Thyroid gland (tissue), 4 donors: ENCODE measurements at regions not wholly inside any gene's neighbourhood (a gene's known extent, or its start where the extent isn't known, plus 50 kb on each side); places are given as distances from the start of the nearest gene placed in this dataset.

ENCODE experiments used
- DNase-seq, 2 donors: peaks; one replicate each; pipeline ENCODE4 v3.0.0-alpha.2; 2019
- H3K27ac ChIP-seq, 3 donors: fragments of 200-600 bp; sonication (generic); 1 replicate in 2 of 3; 2 replicates in 1 of 3; pipeline ENCODE4 v1.5.1; 2016 to 2019; ENCODE audit warnings: mild to moderate bottlenecking in 1 of 3, moderate library complexity in 1 of 3
- H3K27me3 ChIP-seq: fragments of 200-600 bp; sonication (generic); one replicate; pipeline ENCODE4 v1.5.1; 2019
- H3K36me3 ChIP-seq, 2 donors: fragments of 200-600 bp; sonication (generic); one replicate each; pipeline ENCODE4 v1.5.1; 2016 to 2019
- H3K4me1 ChIP-seq, 2 donors: fragments of 200-600 bp; sonication (generic); one replicate each; pipeline ENCODE4 v1.5.1; 2017 to 2019
- H3K4me3 ChIP-seq, 3 donors: fragments of 200-600 bp; sonication (generic); replicated peaks in 1 of 3; 1 replicate in 2 of 3; 2 replicates in 1 of 3; pipeline ENCODE4 v1.5.1; 2016; ENCODE audit warnings: mild to moderate bottlenecking in 1 of 3
- H3K9me3 ChIP-seq: fragments of 200-600 bp; sonication (generic); one replicate; pipeline ENCODE4 v1.5.1; 2017
- POLR2A ChIP-seq, 2 donors: fragments of 450-650 bp; IDR thresholded peaks; one replicate each; pipeline ENCODE4 v1.6.1; 2017; ENCODE audit warnings: antibody characterized with exemption in 2 of 2, mild to moderate bottlenecking in 2 of 2, moderate library complexity in 1 of 2
- WGBS, 2 donors: methylation state at CpG; one replicate each; pipeline ENCODE4 v1.1.5; 2017; 5-methylcytosine and 5-hydroxymethylcytosine counted together
- intact Hi-C: fragments of 100-400 bp; cut with DNase I; formaldehyde crosslinking; loops from one replicate; pipeline ENCODE4 v1.15.1; 2023
- TF ChIP-seq, protein P1 (sequence below), 6 experiments: fragments of 200-600 bp in 3 of 6; fragments of 450-650 bp in 3 of 6; sonication (generic) in 3 of 6; IDR thresholded peaks; one replicate each; pipeline ENCODE4 v1.5.1; 2016 to 2019; ENCODE audit warnings: antibody characterized with exemption in 6 of 6, mild to moderate bottlenecking in 2 of 6, inconsistent platforms in 1 of 6, moderate library complexity in 1 of 6

DNA sequence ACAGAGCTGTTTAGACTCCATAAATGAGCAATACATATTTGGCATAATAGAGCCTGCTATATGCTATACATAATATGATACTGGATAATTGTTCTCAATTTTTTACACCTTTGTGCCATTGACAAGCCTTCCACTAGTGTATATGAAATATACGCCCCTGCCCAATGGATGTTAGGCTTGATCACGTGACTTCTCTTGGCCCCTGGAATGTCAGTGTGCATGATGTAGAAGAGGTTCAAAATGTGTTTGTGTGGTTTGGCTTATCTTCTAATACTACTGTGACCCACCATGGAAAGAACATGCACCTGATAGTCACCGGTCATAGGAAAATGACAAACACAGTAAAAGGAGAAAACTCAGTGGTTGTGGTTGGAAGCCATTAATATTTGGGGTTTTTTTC lies 479.4 kb downstream of the PCDH20 start:
- no peaks in the 10 kb centered on the region for H3K9me3 ChIP-seq
- 59 to 90% methylated on average over 3 of the region's 3 CpGs for WGBS, 2 donors
- no peak overlapping the region for H3K27ac ChIP-seq
- H3K27me3 ChIP-seq: no peaks in the 10 kb centered on the region
- intact Hi-C loops: no loop called here
- TF ChIP-seq, protein P1, sequence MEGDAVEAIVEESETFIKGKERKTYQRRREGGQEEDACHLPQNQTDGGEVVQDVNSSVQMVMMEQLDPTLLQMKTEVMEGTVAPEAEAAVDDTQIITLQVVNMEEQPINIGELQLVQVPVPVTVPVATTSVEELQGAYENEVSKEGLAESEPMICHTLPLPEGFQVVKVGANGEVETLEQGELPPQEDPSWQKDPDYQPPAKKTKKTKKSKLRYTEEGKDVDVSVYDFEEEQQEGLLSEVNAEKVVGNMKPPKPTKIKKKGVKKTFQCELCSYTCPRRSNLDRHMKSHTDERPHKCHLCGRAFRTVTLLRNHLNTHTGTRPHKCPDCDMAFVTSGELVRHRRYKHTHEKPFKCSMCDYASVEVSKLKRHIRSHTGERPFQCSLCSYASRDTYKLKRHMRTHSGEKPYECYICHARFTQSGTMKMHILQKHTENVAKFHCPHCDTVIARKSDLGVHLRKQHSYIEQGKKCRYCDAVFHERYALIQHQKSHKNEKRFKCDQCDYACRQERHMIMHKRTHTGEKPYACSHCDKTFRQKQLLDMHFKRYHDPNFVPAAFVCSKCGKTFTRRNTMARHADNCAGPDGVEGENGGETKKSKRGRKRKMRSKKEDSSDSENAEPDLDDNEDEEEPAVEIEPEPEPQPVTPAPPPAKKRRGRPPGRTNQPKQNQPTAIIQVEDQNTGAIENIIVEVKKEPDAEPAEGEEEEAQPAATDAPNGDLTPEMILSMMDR (IDR thresholded peaks at IDR 0.05): no peak
- TF ChIP-seq POLR2A (IDR thresholded peaks at IDR 0.05): no peak
- H3K36me3 ChIP-seq: no peaks in the 10 kb centered on the region
- no peak for DNase-seq
- no peaks in the 10 kb centered on the region for H3K4me1 ChIP-seq
- no peak overlapping the region for H3K4me3 ChIP-seq

- 45 to 81% methylated on average over 2 of the region's 2 CpGs for WGBS, 2 donors
- no peak for DNase-seq
- Histone ChIP-seq H3K27ac (no peak overlapping the region), H3K9me3 (no peaks in the 10 kb centered on the region), H3K4me3 (no peak overlapping the region), H3K36me3 (no peaks in the 10 kb centered on the region), H3K27me3 (no peaks in the 10 kb centered on the region), H3K4me1 (peaks cover 0 to 4% of the 10 kb centered on the region in 2 donors)
- TF ChIP-seq, protein P1 (IDR thresholded peaks at IDR 0.05): no peak
- intact Hi-C loops: no loop called here
Measured at GRCh38 chr13:60933638-60934037, 482.0 kb downstream of the PCDH20 start.

DNA sequence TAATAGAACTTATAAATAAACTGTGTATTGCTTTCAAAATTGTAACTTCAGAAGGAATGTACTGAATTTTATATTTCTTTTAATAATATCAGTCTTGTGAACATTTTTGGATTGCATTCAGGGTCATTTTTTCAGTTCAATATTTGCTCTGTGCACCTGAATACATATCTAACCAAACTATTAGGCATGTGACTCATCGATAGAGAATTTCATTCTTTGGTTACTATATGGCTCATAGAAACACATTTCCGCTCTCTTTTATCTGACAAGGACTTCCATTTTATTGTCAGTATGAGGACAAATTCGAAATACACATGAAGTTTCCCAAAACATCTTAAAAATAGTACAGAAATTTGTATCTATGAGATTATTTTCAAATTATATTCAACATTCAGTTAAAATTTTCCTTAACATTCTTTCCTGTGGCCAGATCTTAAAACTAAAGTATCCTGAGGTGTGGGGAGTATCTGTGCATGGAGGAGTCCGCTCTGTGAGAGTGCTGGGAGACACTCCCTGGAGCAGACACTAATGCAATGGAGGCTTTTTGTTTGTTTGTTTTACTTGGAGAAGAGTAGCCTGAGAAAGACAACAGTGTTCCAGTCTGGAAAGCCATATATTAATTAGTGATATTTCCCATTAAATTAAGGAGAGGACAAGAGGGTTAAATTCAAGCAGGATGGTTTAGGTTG lies 483.6 kb downstream of the PCDH20 start:
- no peak overlapping the region for H3K4me3 ChIP-seq
- no peaks in the 10 kb centered on the region for H3K36me3 ChIP-seq
- TF ChIP-seq, protein P1 (IDR thresholded peaks at IDR 0.05): no peak
- TF ChIP-seq POLR2A (IDR thresholded peaks at IDR 0.05): no peak
- H3K27me3 ChIP-seq: no peaks in the 10 kb centered on the region
- no peaks in the 10 kb centered on the region for H3K9me3 ChIP-seq
- no peak for DNase-seq
- no peak overlapping the region for H3K27ac ChIP-seq
- WGBS, 2 donors: 69 to 84% methylated on average over 4 of the region's 4 CpGs
- H3K4me1 ChIP-seq: peaks cover 0 to 4% of the 10 kb centered on the region in 2 donors
- intact Hi-C loops: no loop called here

GRCh38 chr13:60925686-60926085 lies 490.0 kb downstream of the PCDH20 start:
- no peak for DNase-seq
- Histone ChIP-seq H3K27ac (no peak overlapping the region), H3K4me1 (peaks cover 0 to 4% of the 10 kb centered on the region in 2 donors), H3K9me3 (no peaks in the 10 kb centered on the region), H3K27me3 (no peaks in the 10 kb centered on the region), H3K36me3 (no peaks in the 10 kb centered on the region), H3K4me3 (no peak overlapping the region)
- intact Hi-C loops: no loop called here
- no peak for TF ChIP-seq POLR2A (IDR thresholded peaks at IDR 0.05)
- TF ChIP-seq, protein P1 (IDR thresholded peaks at IDR 0.05): no peak
- 74 to 86% methylated on average over 3 of the region's 3 CpGs for WGBS, 2 donors

DNA sequence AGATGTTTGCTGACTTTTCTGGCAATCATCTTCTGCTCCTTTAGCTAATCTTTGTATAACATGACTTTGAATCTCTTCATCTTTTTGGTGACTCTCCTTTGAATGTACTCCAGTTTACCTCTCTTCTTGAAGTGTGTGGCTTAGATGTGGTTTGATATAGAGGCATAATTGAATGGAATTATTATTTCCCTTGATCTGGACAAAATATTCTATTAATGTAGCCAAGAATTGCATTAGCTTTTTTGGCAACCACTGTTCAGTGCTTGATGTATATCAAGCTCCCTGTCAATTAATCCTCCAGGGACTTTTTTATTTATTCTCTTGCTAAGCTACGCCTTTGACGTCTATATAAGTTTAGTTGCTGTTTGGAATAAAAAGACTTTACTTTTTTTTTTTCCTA lies 490.8 kb downstream of the PCDH20 start:
- 79 to 82% methylated on average over 2 of the region's 2 CpGs for WGBS, 2 donors
- Histone ChIP-seq H3K36me3 (no peaks in the 10 kb centered on the region), H3K9me3 (no peaks in the 10 kb centered on the region), H3K4me3 (no peak overlapping the region), H3K27me3 (no peaks in the 10 kb centered on the region), H3K4me1 (peaks cover 0 to 3% of the 10 kb centered on the region in 2 donors), H3K27ac (no peak overlapping the region)
- TF ChIP-seq, protein P1 (IDR thresholded peaks at IDR 0.05): no peak
- no peak for TF ChIP-seq POLR2A (IDR thresholded peaks at IDR 0.05)
- no peak for DNase-seq
- intact Hi-C loops: no loop called here
